HG03354 (cell line): ENCODE measurements at regions not wholly inside any gene's neighbourhood (a gene's known extent, or its start where the extent isn't known, plus 50 kb on each side); places are given as distances from the start of the nearest gene placed in this dataset.

Source experiments
- ATAC-seq: cut with Tn5 transposase; IDR thresholded peaks from one replicate; pipeline ENCODE4 v1.9.1; 2021; ENCODE audit warnings: mild to moderate bottlenecking; ENCODE audit not compliant: unreplicated experiment, poor library complexity, severe bottlenecking

DNA sequence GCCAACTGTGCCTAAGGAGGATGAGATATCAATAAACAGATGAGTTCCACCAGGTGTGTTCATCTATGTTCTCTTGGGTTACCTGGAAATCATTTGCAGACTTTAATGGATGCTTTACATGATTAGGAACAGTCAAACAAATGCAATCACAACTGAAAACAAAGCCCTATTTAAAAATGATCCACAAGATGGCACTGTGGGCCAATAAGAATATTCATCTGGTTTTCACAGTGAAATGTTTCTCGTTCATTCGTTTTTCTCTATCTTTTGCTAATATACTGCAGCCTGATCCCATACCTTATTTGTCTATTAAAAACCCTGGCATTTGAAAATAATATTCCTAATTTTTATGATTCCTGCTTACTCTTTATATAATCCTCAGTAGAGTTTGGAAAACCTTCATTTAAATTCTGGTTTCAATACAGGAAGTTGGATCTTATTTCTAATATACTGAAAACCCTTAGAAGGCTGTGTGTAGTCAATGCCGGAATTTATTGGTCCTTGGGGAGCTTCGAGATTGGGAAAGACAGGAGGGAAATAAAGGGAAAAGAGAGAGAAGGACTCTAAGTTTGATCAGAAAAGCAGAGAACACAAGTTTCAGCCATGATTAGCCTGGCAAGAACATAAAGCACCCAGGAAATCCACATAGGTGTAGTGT, 63.8 kb upstream of the TAPT1 start:
- ATAC-seq, result peak; percentile 54

DNA sequence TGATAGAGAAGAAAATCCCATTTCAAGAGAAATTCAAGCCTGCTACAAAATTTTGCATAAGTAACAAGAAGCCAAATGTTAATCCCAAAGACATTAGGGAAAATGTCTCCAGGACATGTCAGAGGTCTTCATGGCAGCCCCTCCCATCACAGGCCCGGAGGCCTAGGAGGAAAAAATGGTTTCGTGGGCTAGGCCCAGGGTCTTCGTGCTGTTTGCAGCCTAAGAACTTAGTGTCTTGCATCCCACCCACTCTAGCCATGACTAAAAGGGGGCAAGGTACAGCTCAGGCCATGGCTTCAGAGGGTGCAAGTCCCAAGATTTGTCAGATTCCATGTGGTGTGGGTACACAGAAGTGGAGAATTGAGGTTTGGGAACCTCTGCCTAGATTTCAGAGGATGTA, 57.8 kb upstream of the TAPT1 start:
- ATAC-seq, result no peak

DNA sequence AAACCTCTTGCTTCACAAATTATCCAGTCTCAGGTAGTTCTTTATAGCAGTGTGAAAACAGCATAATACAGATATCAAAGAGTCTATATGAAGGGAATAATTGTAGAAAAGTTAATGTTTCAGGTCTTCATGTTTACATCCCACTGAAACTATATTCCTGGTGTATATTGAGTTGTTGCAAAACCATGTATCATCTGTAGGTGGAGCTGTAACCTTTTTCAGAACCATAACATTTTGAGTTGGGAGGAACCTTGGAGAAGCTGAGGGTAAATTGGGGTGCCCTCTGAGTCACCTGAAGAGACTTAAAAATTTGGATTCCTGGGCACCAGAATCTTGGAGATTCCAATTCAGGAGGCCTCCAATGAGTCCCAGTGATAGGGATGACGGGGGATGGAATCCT, 51.9 kb upstream of the TAPT1 start:
- ATAC-seq, result no peak
